Right lobe of liver (tissue), 6 donors: ENCODE measurements at regions not wholly inside any gene's neighbourhood (a gene's known extent, or its start where the extent isn't known, plus 50 kb on each side); places are given as distances from the start of the nearest gene placed in this dataset.

Source experiments
- ATAC-seq, 4 donors: fragments of 200-7000 bp; cut with Tn5 transposase; one replicate each; pipeline ENCODE4 v1.9.1; 2020; ENCODE audit warnings: mild to moderate bottlenecking in 4 of 4, moderate library complexity in 4 of 4
- DNase-seq, 3 donors: peaks; one replicate each; pipeline ENCODE4 v3.0.0-alpha.2; 2020
- H3K27ac ChIP-seq, 3 donors: fragments of 200-600 bp; one replicate each; pipeline ENCODE4 v1.8.0; 2022
- H3K27me3 ChIP-seq, 2 donors: fragments of 200-600 bp; one replicate each; pipeline ENCODE4 v1.8.0; 2022
- H3K36me3 ChIP-seq, 4 donors: fragments of 200-600 bp; sonication (generic) in 1 of 4; one replicate each; pipeline versions ENCODE4 v1.5.1 to v1.8.0; 2017 to 2022; ENCODE audit warnings: control low read depth in 1 of 4
- H3K4me1 ChIP-seq, 4 donors: fragments of 200-600 bp; sonication (generic) in 1 of 4; one replicate each; pipeline versions ENCODE4 v1.5.1 to v1.8.0; 2017 to 2022; ENCODE audit warnings: control low read depth in 1 of 4
- H3K4me3 ChIP-seq, 3 donors: fragments of 200-600 bp; one replicate each; pipeline ENCODE4 v1.8.0; 2022
- H3K9me3 ChIP-seq, 4 donors: fragments of 200-600 bp; sonication (generic) in 1 of 4; one replicate each; pipeline versions ENCODE4 v1.5.1 to v1.8.0; 2017 to 2022; ENCODE audit warnings: control low read depth in 1 of 4
- POLR2A ChIP-seq: fragments of 450-650 bp; IDR thresholded peaks from one replicate; pipeline ENCODE4 v1.6.1; 2017; ENCODE audit warnings: antibody characterized with exemption, mild to moderate bottlenecking
- WGBS: methylation state at CpG from one replicate; pipeline ENCODE4 v1.1.6; 2018; ENCODE audit warnings: low coverage, low lambda C conversion rate; ENCODE audit not compliant: insufficient coverage; ENCODE audit errors: missing lambda C conversion rate; 5-methylcytosine and 5-hydroxymethylcytosine counted together
- intact Hi-C, 2 donors: fragments of 100-400 bp; cut with DNase I; formaldehyde crosslinking; loops; one replicate each; pipeline versions ENCODE4 v1.11.2 to v1.14.1; 2022
- TF ChIP-seq, protein P1 (sequence below), 4 donors: fragments of 200-600 bp in 3 of 4; fragments of 450-650 bp in 1 of 4; IDR thresholded peaks; one replicate each; pipeline versions ENCODE4 v1.5.1 to v1.8.0; 2016 to 2022; ENCODE audit warnings: antibody characterized with exemption in 4 of 4, mild to moderate bottlenecking in 2 of 4
- donor health status: DM: no; HTN: yes; CAD: no.
- donor health status: DM: no; HTN: no; CAD: no.
- donor health status: DM: no; HTN: no; CAD: no.
- donor health status: DM: no; HTN: yes; CAD: no.
- donor health status: DM: no; HTN: yes; CAD: no.

DNA sequence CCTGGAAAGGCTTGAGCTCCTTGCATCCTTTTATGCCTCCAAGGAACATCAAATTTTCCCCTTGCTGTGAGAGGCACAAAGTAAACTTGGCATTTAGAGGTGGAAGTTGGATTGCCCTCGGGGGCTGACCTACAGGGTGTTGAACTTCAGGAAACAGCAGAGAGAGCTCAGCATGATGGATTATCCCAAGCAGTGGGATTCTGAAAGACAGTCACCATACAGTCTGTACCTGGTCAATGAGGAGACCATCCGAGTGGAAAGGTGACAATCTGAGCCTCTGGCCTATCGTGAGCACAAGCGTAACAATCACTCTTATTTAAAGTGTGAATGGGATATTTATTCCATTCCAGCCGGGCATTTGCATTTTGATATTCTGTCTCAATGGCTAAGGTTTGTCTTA lies 105.6 kb upstream of the NECTIN3 start:
- no peak for TF ChIP-seq POLR2A
- TF ChIP-seq, protein P1, sequence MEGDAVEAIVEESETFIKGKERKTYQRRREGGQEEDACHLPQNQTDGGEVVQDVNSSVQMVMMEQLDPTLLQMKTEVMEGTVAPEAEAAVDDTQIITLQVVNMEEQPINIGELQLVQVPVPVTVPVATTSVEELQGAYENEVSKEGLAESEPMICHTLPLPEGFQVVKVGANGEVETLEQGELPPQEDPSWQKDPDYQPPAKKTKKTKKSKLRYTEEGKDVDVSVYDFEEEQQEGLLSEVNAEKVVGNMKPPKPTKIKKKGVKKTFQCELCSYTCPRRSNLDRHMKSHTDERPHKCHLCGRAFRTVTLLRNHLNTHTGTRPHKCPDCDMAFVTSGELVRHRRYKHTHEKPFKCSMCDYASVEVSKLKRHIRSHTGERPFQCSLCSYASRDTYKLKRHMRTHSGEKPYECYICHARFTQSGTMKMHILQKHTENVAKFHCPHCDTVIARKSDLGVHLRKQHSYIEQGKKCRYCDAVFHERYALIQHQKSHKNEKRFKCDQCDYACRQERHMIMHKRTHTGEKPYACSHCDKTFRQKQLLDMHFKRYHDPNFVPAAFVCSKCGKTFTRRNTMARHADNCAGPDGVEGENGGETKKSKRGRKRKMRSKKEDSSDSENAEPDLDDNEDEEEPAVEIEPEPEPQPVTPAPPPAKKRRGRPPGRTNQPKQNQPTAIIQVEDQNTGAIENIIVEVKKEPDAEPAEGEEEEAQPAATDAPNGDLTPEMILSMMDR (IDR thresholded peaks at IDR 0.05) = no peak
- 90% methylated on average over 5 of the region's 5 CpGs for WGBS
- H3K27ac ChIP-seq = no peak overlapping the region
- DNase-seq (no peak), ATAC-seq (no peak)
- intact Hi-C loops = no loop called here
- no peaks in the 10 kb centered on the region for H3K36me3 ChIP-seq
- H3K9me3 ChIP-seq = no peaks in the 10 kb centered on the region
- no peaks in the 10 kb centered on the region for H3K27me3 ChIP-seq
- no peak overlapping the region for H3K4me3 ChIP-seq
- H3K4me1 ChIP-seq = no peaks in the 10 kb centered on the region

DNA sequence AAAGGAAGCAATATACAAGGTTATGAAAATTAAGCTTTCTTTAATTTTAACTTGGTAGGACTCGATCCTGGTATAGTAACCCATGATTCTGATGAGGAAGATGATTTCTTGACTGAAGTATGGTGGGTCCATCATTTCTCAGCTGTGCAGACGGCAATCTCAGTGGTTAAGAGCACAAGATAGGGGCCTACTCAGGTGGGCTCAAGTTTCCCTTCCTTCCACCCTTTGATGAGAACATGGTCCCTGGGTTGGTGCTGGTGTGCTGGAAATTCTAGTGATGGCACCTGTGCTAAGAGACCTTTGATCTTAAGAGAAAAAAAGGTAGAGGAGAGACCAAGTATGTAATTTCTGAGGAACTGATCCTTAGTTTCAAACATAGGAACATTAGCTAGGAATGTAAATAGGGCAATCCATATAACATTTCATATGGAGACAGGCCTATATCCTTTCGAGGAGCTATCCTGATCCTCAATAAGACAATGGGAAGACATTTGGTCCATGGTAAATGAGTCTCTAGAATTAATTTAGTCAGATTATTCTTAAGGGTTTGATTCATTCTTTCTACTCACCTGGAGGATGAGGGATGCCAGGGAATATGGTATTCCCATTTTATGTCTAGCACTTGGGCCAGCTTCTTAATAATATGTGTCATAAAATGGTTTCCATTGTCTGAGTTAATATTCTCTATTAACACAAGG lies 104.5 kb upstream of the NECTIN3 start:
- Histone ChIP-seq H3K27me3 (no peaks in the 10 kb centered on the region), H3K4me3 (no peak overlapping the region), H3K27ac (no peak overlapping the region), H3K4me1 (no peaks in the 10 kb centered on the region), H3K9me3 (no peaks in the 10 kb centered on the region), H3K36me3 (no peaks in the 10 kb centered on the region)
- DNase-seq (no peak), ATAC-seq (no peak)
- 88% methylated on average over 3 of the region's 3 CpGs for WGBS
- intact Hi-C loops = no loop called here
- TF ChIP-seq, protein P1 (IDR thresholded peaks at IDR 0.05) = no peak
- TF ChIP-seq POLR2A = no peak

DNA sequence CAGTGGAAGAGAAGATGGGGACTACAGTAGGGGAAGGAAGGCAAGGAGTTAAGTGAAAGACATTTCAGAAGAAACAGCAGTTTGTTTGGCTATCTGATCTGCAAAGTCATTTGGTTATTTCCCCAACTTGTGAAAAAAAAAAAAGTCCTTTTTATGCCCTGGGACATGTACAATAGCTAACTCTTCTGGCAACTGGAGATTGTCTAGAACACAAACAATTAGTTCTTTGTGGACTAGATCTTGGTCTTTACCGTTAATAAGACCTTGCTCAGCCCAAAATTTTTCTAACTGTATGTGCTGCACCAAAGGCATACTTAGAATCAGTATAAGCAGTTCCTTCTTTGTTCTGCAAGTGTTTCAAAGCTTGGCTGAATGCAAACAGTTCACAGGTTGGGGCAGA lies 103.5 kb upstream of the NECTIN3 start:
- Histone ChIP-seq H3K27ac (no peak overlapping the region), H3K4me3 (no peak overlapping the region), H3K4me1 (no peaks in the 10 kb centered on the region), H3K9me3 (no peaks in the 10 kb centered on the region), H3K27me3 (no peaks in the 10 kb centered on the region), H3K36me3 (no peaks in the 10 kb centered on the region)
- 64% methylated on average over 1 of the region's 1 CpG for WGBS
- no peak for ATAC-seq
- no peak for TF ChIP-seq POLR2A
- TF ChIP-seq, protein P1 (IDR thresholded peaks at IDR 0.05) = no peak
- DNase-seq = no peak
- intact Hi-C loops = no loop called here

DNA sequence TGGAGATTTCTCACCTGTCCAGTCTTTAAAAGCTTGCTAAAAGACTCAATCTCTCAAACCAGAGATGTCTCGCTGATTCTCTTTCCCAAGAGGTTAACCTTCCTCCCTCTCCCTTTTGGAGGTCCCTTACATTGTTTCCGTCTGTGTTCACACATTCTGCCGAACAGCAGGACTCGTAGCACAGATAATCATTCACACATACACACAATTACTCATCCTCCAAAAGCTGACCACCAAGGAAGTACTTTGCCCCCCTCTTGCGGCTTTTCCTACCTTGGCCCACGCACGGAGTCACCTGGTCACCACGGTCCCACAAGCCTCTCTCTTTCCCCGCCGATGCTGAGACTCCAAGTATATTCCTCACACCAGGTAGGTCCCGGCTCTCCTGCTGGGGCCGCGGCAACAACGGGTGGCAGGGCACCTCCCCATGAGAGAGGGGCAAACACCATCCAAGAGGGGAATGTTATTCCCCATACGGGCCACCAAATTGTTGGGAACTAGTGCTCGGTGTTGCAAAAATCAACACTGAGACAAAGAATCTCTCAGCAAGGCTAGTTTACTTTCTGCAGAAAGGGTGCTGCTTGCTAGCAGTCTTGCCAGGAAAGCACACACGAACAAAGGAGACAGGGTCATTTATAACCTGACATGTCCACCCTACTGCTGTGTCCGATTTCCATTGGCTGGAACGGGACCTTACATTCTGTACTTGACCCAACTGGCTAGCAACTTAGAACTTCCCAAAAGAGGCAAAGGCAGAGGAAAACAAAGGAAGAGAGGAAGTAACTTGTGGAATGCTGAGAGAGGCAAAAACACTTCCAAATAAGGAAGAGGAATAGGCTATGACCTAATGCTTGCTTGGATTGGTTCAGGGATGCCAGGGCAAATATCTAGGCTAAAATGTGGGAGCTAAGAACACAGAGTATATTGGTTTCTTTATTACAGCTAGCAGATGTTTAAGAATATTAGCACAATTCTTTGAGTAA lies 102.1 kb upstream of the NECTIN3 start:
- WGBS = 77% methylated on average over 13 of the region's 19 CpGs
- Histone ChIP-seq H3K36me3 (no peaks in the 10 kb centered on the region), H3K27me3 (no peaks in the 10 kb centered on the region), H3K4me3 (no peak overlapping the region), H3K4me1 (no peaks in the 10 kb centered on the region), H3K27ac (no peak overlapping the region), H3K9me3 (no peaks in the 10 kb centered on the region)
- ATAC-seq (no peak), DNase-seq (no peak)
- intact Hi-C loops = no loop called here
- TF ChIP-seq, protein P1 (IDR thresholded peaks at IDR 0.05) = no peak
- no peak for TF ChIP-seq POLR2A
